Esophagus mucosa (tissue), 1 donor: ENCODE measurements at regions not wholly inside any gene's neighbourhood (a gene's known extent, or its start where the extent isn't known, plus 50 kb on each side); places are given as distances from the start of the nearest gene placed in this dataset.

ENCODE experiments used
- ATAC-seq: fragments of 200-7000 bp; cut with Tn5 transposase; one replicate; pipeline ENCODE4 v1.9.1; 2020
- donor health status: DM: yes; HTN: yes; CAD: no.

DNA sequence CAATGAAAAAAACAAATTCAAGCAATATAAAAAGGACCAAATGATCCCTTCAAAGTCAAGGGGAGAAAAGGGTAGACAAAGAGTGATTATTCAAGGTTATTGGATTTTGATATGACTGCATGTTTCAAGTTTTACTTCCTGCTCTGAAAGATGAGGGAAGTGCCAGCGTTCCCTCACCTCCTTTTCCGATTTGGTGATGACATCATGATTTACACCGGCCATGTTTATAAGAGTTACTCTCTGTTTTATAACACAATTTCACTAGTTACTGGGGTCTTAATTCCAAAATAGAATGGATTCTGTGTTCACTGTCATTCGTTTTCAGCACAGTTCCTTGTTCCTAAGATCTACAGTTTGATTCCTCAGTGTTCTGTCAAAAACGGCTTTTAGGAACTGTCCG, 60.5 kb upstream of the CPXM2 start:
- ATAC-seq, result no peak

DNA sequence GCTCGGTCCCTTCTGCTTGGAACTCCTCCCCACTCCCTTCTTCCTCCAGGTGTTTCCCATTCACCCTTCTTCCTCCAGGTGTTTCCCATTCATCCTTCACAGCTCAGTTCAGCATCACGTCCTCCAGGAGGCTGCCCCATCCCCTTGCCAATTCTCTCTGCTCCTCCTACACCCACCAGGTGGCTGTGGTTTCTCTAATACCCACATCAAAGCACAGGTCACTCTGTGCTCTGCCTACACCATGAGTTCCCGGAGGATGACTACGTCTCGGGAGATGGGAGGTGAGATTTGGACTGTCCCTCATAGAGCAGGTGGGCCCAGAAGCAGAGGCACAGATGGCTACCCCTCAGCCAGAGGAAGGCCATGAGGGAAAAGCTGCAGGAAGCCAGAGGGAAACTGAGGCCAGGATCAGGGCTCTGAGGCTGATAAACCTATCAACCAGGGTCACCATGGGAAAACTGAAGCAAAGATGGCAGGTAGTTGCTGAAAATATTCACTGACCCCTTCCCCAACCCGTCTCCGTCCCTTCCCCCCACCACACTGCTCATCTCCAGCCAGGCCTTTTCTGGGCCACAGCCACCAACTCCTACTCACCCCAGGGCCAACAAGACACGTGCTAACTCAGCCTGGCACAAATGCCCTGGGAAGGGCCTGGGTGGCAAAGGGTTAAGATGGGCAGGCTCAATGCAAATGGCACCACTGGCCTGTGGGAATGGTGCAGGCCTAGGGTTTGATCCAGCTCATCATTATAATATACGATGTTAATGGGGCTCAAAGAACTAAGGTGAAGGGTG, 56.6 kb upstream of the CPXM2 start:
- ATAC-seq, result no peak

DNA sequence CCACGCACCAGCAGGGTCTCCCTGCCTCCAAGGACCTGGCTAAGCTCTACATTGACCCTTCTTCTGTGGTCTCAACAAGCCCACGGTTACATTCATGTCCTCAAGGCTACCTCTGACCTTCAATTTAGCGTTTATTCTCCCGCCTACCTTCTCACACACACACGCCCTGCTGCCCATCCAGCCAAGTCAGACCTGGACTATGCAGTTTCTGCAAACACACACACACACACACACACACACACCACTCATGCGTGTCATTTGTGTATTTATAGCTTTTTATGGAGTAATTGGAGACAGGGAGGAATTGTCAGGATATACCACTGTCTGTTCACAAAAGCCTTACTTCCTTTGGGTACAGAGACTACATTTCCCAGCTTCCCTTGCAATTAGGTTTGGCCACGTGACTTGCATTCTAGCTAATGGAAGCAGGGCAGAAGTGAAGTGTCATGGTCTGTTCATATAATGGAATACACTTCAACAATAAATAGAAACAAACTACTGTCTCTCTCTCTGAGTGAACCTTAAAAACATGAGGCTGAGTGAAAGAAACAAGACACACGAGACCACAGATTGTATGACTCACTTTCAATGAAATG, 53.8 kb upstream of the CPXM2 start:
- peak; percentile 20 for ATAC-seq

DNA sequence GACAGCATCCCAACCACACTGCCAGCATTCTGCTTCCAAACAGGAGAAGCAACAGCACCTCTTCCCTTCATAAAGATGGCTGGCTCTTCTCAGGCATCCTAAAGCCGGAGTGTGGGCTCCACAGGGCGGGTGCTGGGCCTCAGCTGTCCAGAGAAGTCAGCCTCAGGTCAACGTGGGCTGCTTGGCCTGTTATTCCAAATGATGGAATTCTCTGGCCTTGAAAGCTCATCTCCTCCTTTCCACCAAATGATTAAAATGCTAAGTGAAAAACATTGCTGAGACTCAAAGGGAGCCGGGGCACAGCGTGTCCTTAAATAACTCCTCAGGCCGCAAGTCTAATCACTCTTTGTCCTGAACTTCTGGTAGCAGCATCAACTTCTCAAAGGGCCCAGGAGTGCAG, 53.1 kb upstream of the CPXM2 start:
- no peak for ATAC-seq

DNA sequence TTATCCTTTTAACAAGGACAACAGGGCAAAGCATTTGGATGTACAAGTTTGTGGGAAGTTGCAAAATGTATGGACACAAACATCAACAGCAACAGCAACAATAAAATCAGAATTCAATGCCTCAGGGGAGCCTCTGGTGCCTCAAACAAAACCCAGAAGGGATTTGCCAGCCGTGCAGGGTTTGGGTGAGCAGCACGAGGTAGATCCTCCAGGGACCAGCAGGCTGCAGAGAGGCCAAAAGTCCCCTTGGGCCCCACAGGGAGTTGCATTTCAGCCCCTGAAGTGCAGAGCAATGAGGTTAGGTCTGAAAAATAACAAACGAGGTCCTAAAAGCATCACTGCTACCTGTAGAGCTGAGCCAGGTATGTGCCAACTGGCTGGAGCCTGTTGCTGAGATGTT, 51.7 kb upstream of the CPXM2 start:
- ATAC-seq, result no peak

DNA sequence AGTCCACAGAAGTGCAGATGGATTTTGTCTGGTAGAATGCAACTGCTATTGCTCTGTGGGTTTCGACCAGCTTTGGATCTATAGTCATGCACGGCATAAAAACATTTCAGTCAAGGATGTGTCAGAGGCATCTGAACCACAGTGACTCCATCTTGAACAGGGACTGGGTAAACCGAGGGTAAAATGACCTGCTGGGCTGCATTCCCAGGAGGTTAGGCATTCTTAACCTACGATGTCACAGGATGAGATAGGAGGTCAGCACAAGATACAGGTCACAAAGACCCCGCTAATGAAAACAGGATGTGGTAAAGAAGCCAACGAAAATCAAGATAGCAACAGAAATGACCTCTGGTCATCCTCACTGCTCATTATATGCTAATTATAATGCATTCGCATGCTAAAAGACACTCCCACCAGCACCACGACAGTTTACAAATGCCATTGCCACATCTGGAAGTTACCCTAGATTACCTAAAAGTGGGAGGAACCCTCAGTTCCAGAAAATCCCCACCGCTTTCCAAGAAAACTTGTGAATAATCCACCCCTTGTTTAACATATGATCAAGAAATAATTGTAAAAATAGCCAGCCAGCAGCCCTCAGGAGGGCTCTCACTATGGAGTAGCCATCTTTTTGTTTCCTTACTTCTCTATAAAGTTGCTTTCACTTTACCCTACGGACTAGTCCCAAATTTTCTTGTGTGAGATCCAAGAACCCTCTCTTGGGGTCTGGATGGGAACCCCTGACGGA, 50.7 kb upstream of the CPXM2 start:
- ATAC-seq, result no peak
